ENCODE measurements at regions not wholly inside any gene's neighbourhood (a gene's known extent, or its start where the extent isn't known, plus 50 kb on each side); places are given as distances from the start of the nearest gene placed in this dataset.

- DNase-seq, result no peak
Measured at GRCh38 chr6:169988769-169989550, 237.5 kb downstream of the ERMARD start.

- DNase-seq, result no peak
Measured at GRCh38 chr6:169986848-169987498, 235.6 kb downstream of the ERMARD start.

GRCh38 chr6:169986171-169986847 is 234.9 kb downstream of the ERMARD start:
- DNase-seq, result no peak

- DNase-seq, result no peak
Measured at GRCh38 chr6:169985121-169986015, 233.9 kb downstream of the ERMARD start.

- no peak for DNase-seq
Measured at GRCh38 chr6:169984181-169985120, 233.0 kb downstream of the ERMARD start.

GRCh38 chr6:169983651-169984050 is 232.2 kb downstream of the ERMARD start:
- no peak for DNase-seq

- DNase-seq, result no peak
Measured at GRCh38 chr6:169982461-169983386, 231.3 kb downstream of the ERMARD start.

- no peak for DNase-seq
Measured at GRCh38 chr6:169981969-169982368, 230.5 kb downstream of the ERMARD start.

- DNase-seq, result no peak
Measured at GRCh38 chr6:169981568-169981967, 230.1 kb downstream of the ERMARD start.

- no peak for DNase-seq
Measured at GRCh38 chr6:169980826-169981450, 229.5 kb downstream of the ERMARD start.

GRCh38 chr6:169979873-169980432 is 228.5 kb downstream of the ERMARD start:
- no peak for DNase-seq

- DNase-seq, result no peak
Measured at GRCh38 chr6:169978615-169979161, 227.3 kb downstream of the ERMARD start.

- no peak for DNase-seq
Measured at GRCh38 chr6:169977434-169978265, 226.2 kb downstream of the ERMARD start.

- no peak for DNase-seq
Measured at GRCh38 chr6:169976301-169977081, 225.1 kb downstream of the ERMARD start.

GRCh38 chr6:169975701-169976100 is 224.3 kb downstream of the ERMARD start:
- DNase-seq, result no peak

GRCh38 chr6:169975286-169975685 is 223.9 kb downstream of the ERMARD start:
- DNase-seq, result no peak

GRCh38 chr6:169974663-169975062 is 223.2 kb downstream of the ERMARD start:
- DNase-seq, result no peak
